Peyer's patch (tissue), 4 donors: ENCODE measurements at regions not wholly inside any gene's neighbourhood (a gene's known extent, or its start where the extent isn't known, plus 50 kb on each side); places are given as distances from the start of the nearest gene placed in this dataset.

Experiments used
- POLR2A ChIP-seq, 2 donors: fragments of 450-650 bp; IDR thresholded peaks; one replicate each; pipeline ENCODE4 v1.5.1; 2017; ENCODE audit warnings: antibody characterized with exemption in 2 of 2, mild to moderate bottlenecking in 2 of 2, moderate library complexity in 2 of 2
- TF ChIP-seq, protein P1 (sequence below), 6 experiments: fragments of 450-650 bp in 4 of 6; fragments of 200-600 bp in 2 of 6; sonication (generic) in 1 of 6; IDR thresholded peaks; one replicate each; pipeline ENCODE4 v1.5.1; 2017 to 2019; ENCODE audit warnings: antibody characterized with exemption in 6 of 6, mild to moderate bottlenecking in 3 of 6, moderate library complexity in 1 of 6

- TF ChIP-seq, protein P1, sequence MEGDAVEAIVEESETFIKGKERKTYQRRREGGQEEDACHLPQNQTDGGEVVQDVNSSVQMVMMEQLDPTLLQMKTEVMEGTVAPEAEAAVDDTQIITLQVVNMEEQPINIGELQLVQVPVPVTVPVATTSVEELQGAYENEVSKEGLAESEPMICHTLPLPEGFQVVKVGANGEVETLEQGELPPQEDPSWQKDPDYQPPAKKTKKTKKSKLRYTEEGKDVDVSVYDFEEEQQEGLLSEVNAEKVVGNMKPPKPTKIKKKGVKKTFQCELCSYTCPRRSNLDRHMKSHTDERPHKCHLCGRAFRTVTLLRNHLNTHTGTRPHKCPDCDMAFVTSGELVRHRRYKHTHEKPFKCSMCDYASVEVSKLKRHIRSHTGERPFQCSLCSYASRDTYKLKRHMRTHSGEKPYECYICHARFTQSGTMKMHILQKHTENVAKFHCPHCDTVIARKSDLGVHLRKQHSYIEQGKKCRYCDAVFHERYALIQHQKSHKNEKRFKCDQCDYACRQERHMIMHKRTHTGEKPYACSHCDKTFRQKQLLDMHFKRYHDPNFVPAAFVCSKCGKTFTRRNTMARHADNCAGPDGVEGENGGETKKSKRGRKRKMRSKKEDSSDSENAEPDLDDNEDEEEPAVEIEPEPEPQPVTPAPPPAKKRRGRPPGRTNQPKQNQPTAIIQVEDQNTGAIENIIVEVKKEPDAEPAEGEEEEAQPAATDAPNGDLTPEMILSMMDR (IDR thresholded peaks at IDR 0.05): no peak
- TF ChIP-seq POLR2A (IDR thresholded peaks at IDR 0.05): no peak
These were observed 1349.0 kb downstream of the BRD1 start for GRCh38 chr22:48478529-48479265.
